HG03575 (cell line): ENCODE measurements at regions not wholly inside any gene's neighbourhood (a gene's known extent, or its start where the extent isn't known, plus 50 kb on each side); places are given as distances from the start of the nearest gene placed in this dataset.

Experiments used
- ATAC-seq: cut with Tn5 transposase; IDR thresholded peaks from one replicate; pipeline ENCODE4 v1.9.1; 2021; ENCODE audit not compliant: unreplicated experiment, insufficient number of reproducible peaks, low FRiP score; ENCODE audit errors: extremely low read depth

DNA sequence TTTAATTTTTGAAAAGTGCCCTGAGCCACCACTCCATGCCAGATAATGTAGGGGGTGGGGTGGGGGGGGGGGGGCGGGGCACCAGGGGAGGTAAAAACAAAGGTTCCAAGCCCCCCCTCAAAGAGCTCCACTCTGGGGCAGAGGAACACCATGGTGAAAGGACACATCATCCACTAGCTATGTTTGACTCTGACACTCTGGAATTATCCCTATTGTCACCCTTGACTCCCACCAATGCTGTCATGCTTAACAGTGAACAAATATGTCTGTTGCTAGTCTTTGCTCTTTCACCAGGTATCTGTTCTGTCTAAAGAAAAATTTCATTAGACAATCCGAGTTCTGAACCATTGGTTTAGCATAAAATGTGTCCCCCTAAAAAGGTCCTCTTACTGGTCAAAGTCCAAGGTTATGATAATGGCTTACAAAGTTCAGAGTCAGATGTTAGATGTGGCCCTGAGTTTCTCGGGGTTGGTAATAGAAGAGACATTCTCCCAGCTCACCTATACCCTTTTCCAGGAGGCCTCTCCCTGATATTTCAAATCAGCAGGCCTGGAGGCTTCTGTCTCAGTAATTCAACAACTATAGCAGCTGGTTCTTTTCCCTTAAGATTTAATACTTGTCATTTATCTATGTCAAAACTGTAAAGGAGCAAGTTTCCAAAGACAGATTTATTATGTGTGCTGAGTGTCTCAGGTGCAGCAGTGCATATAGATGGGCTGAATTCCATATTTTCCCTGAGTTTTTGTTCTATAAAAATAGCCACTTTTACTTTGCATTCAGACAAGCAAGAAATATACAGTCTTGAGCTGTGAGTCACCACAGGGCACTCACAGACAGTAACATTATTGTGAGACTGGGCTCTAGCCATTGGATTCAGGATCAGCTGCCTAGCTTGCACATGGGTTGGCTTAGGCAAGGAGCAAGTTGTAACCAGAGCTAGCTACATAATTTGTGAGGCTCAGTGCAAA, 174.1 kb downstream of the CSNK2A3 start:
- ATAC-seq: no peak

DNA sequence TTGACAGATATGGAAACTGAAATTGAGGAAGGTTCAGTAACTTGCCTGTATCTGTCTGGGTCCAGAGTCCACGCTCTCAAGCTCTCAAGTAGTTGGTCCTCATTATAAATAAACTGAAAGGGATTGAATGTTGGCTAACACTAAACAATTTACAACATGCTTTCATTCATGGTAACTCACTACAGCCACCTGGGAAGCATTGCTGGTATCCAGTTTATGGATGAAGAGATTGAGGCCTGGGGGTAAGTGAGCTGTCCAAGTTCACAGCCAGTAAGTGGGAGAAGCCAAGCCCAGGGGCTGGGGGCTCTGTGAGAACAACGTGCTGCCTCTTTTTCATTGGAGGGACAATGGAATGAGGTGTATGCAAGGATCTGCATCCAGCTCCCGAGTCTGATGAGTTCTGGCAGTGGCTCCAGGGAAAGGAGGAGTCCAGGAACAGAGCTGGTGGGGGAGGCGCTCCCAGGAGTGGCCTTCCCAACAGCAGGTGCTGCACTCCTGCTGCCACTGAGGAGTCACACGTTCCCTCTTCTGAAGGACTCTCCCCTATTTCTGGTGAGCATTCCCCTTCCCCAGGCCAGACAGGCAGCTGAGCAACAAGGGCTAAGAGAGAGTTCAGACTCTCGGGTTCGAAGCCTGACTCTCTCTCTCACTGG, 175.8 kb downstream of the CSNK2A3 start:
- ATAC-seq: no peak

DNA sequence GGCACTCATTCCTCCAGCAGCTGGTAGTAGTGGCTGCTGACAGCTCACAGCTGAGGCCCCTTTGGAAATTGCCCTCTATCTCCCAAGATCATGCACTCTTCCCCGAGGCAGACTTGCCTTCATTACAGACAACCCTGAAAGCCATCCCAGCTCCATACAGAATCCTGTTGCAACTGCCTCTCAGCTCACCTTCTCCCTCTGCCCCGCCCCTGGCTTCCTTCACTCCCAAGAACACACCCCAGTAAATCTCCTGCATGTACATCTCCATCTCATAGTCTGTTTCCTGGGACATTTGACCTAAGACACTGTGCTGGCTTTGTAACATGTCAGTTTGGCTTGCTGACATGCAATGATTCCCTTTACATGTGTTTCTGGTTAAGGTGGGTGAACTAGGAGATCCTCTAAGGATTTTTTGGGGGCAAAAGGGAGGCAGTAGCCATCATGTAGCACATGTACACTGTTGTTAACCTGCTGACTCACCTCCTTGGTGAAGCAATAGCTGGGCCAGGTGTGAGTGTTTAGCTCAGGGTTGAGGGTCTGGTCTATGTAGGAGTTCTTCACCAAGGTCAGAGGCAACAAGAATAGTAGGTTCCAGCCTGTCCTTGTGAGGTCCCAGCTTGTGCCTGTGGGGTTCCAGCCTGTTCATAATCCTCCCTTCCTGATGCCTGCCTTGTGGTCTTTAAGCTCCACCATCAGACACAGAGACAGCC, 179.6 kb downstream of the CSNK2A3 start:
- ATAC-seq: no peak

DNA sequence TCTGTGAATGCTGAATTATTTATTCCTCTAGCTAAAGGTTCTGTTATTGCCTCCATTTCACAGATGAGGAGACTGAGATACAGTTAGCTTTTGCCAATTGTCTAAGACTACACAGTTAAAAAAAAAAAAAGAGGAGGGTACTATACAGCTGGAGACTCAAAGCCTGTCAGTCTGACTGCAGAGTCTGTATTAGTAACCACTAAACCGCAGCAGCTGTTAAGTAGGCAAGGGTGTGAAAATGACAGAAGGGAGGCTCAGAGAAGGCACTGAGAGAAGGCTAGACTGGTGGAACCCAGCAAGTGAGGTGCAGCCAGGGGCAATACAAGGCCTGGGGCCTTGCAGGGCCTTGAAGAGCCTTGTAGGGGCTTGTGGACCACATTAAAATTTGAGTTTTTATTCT, 181.2 kb downstream of the CSNK2A3 start:
- peak; percentile 90 for ATAC-seq

DNA sequence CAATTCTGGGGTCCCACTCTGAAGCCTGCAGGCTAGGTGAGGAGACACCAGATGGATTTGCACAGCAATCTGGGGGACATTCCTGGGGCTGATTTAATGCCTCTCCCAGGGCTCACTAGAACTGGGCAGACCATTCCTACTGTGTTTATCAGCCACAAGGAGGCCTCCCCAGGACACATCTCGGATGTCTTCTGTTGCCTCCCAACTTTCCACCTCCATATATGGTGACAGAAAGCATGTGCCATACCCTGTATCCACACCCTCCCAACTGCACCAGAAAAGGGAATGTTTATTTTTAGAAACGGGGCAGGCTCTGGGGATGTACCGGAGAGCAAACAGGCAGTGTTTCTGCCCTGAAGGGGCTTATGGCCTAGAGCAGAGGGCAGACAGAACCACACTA, 181.8 kb downstream of the CSNK2A3 start:
- no peak for ATAC-seq

DNA sequence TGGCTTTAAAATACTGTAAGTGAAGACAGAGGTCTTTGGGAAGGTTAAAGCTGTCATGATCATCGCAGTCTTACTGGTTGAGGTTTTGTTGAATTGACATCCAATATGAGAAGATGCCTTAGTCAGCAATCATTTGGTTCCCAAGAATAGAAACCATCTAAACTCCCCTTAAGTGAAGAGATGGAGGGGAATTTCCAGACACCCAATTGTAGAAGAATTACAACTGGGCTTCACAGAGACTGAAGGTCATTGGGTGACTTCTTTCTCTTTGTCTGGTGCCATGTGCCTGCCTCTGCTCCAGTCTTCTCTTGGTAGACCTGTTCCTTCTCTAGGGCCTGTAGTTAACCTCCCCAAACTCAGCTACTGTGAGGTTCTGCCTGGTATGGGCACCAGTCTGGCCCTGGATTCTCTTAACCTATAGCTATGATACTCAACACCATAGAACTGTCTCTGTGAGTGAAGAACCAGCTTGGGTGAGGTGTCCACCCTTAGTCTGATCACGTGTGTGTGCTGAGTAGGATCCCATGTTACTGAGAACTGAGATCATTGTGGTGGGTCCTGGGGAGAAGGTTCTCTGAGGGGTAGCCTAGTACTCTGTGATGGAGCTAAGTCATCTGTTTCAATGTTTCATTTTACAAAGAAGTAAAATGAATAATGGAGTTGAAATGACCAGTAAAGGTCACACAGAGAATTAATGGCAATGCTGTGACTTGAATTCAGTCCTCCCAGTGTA, 182.5 kb downstream of the CSNK2A3 start:
- no peak for ATAC-seq

DNA sequence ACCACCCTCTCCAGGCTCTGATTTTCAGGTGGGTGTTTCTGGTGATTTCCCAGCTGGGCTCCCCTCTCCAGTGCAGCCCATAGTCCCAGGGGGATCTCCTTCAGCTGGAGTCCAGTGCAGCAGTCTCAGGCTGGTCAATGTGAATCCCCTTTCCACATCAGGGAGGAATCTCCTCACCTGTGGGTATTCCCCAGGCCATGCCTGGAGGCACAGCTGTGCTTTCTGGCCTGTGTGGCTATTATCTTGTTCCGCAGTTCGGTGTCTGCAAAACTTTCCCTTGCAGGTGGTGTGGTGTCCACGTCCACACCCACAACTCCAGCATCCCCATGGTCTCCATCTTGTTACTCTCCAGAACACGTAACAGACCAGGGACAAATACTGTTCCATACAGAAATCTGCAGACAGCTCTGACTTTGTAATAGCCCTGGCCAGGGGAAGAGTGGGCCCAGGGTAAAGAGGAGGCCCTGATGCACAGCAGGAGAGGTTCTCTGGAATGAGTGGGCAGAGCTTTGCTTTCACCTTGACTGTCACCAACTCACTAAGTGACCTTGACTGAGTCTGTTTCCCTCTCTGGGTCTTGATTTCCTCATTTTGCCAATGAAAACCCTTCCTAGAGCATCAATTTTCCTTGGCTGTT, 183.2 kb downstream of the CSNK2A3 start:
- ATAC-seq: no peak

DNA sequence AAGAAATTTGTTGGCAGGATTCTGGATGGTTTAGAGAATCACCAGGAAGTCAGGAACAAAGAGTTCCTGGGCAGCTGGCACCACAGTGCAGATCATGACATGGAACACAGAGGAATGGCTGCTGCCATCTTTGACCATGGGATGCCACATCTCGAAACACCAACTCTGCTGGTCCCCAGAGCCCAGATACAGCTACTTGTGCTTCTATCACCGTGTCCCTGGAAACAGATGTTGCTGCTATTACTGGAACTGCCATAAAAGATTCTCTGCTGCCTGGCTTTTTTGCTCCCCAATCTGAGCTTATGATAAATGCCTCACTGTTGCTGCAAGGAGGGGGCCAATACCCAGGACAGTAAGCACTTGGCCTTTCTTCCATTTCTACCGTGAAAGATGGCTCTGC, 185.2 kb downstream of the CSNK2A3 start:
- no peak for ATAC-seq

DNA sequence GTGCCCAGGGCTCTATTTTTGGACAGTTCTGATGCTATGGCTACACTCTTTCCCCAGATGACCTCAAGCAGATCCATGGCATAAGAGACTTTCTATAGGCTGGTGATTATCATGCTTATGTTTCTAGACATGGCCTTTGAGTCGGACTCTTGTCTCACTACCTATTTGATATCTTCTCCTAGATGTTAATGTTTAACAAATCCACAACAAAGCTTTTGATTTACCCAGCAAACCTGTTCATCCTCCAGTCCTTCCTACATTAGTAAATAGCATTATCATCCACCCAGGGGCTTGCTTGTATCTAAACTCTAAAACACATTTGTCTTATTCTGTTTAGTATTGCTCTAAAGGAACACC, 188.7 kb downstream of the CSNK2A3 start:
- no peak for ATAC-seq

DNA sequence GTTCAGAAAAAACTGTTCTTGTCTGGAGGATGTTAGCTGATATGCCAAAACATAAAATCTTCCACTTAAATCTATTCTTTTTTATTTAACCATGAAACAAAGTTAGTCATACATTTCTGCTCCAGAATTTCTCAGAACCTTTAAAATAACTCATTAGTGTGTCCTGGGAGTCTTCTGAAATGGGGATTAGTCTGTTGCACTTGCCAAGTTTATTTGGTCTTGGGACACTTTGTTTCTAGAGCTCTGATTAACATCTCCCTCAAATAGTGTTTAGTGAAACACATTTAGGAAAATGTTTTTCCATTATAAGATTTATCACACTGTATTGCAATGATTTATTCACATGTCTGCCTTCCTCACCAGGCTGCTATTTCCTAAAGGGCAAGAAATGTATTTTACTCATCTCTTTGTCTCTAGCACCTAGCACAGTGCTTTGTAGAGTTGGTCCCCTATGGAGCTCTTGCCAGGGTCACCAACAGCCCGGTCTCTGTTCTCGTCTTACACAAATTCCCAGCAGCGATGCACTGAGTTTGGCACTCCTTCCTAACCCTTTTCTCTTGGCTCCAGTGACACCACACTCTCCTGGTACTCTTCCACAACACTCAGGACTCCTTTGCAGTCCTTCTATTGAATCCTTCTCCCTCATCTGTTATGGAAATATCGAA, 189.2 kb downstream of the CSNK2A3 start:
- ATAC-seq: no peak

DNA sequence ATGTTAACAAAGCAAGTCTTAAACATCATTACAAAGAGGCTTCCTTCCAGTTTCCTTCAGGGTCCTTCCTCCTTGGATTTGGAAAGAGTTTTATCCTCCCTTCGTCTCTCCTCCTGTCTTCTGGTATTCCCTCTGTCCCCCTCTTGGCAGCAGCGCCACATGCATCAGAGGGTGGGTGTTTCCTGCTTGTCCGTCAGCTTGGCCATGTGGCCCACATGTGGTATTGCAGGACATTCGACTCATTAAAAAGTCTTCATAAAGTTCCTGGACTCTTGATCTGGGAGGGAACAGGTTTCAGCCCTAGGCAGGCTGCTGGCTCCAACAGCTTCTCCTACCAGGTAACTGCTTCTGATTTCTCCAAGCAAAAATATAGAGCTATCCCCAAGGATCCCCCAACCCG, 189.8 kb downstream of the CSNK2A3 start:
- ATAC-seq: no peak

DNA sequence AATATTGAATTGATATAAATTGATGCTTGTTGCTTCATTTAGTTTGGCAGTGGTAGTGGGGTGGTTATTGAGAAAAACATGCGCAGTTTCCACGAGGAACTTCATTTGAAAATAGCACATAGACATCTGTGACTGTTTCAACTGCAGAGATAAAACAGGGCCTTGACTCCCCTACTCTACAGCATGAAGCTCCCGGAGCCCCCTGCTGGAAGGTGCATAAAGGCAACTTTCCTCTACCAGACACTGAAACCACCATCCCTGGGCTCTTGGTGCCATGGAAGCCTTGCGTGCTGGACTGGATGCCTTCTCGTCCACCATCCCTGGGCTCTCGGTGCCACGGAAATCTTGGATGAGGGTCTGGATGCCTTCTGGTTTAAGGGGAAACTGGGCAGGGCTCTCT, 195.9 kb downstream of the CSNK2A3 start:
- ATAC-seq: no peak

DNA sequence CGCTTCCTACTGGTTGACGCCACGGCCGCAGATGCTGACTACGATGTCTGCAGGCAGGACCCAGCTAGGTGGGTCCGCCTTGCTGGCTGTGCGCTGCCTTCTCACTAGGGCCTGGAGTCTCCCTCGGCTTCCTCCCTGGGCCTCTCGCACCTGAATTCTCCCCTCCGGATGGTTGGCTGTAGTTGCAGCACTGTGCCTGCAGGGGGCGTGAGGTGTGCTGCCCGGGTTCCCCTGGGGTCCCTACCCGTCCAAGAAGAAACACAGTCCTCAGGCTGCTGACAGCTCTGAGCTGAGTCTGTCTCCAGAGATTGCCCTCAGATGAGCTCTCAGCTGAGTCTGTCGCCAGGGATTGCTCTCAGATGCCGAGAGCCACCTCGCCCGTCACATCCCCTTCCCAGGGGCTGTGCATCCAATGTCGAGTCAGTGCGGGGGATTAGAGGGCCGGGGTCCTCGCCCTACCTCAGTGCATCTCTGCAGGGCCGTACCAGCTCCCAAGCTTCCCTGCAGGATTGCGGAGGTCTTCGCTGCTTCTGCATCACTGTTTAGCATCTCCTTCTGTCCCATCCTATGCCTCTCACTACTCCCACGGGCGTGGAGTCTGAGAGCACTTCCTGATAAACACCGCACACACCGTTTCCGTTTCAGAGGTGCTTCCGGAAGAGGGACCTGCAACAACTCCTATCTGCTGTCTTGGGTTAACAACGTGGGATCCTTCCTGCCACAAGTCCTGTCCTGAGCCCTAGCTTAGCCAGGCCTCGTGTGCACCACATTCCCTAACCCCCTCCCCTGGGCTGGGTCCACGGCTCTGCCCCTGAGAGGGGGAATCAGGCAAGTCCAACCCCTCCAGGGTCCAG, 196.9 kb downstream of the CSNK2A3 start:
- ATAC-seq: no peak

DNA sequence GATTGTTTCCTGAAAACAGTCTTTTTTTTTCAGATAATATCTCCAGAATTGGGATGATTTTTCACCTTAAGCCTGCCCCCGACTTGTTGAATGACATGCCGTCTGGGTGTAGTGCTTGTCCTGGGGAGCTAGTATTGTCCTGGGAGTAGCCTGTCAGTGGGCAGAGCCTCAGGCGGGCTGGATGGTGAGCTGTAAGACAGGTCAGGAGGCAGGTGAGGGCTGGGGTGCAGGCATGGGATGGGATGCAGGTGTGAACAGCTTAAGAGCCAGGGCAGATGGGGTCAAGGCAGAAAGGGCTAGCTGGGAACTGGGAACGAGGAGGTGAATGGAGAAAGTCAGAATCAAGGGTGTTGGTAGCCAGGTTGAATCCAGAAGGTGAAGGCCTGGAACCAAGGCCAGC, 200.2 kb downstream of the CSNK2A3 start:
- no peak for ATAC-seq

DNA sequence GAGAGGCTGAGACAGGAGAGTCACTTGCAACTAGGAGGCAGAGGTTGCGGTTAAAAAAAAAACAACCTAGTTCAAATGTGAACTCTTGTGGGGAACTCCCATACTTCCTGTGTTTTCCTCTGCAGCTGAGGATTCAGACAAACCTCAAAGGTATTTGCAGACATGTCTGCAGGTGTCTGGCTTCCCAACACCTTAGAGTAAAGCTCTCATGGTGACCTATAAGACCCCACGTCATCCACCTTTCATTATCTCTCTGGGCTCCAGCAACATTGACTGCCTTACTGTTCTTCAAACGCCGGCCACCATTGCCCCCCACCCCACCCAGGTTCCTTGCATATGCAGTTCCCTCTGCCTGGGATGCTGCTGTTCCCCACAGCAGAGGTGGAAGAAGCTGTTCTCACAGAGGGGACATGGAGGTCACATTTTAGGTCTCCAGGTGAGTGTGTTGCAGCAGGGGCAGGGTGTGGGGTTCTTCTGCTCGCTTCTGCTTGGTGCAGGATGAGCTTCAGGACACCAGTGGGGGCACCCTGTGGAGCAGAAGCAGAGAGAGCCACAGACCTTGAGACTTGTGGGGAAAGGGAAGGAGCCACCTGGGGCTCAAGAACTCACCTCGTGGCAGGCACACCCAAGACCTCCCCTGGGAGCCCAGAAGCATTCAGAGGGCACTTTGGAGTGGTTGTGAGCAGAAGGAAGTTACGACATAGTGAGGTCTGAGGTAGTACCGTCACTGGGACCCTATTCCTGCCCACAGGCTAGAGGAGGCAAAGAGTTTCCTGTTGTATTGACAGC, 203.2 kb downstream of the CSNK2A3 start:
- no peak for ATAC-seq

DNA sequence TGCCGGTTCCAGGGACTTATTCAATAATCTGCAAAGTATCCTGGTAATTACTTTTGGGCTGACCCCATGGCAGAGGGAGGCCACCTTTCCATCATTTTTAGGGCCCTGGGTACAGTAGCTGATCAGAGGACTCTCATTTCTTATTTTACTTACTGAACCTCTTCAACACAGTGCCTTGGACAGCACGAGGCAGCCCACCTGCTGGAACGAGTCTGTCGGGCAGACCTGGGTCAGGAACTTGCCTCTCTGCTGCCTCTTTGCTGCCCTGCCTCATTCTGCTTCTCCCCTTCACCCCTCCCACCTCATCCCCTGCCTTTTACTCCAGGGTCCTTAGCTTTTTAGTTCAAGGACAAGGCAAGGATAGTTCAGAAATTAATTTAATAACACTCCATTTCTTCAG, 204.5 kb downstream of the CSNK2A3 start:
- ATAC-seq: no peak

DNA sequence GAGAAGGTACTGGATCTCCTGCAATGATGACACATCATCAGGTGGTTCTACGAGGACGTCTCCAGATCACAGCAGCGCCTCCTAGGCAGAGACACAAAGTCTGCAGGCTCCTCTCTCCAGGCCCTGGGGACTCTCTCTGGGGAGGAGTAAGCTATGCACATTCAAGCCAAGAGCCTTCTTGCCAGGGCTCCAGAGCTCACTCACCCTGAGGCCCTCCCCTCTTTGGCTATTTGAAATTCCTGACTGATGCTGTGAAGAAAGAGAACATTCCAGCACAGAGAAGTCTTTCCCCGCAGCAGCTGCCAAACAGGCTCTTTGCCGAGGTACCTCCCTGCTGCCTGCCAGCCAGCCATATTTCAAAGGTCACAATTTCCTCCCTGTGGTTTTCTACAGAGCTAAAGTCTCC, 204.9 kb downstream of the CSNK2A3 start:
- no peak for ATAC-seq
